Fibroblast of skin of right quadriceps (primary cell): ENCODE measurements at regions not wholly inside any gene's neighbourhood (a gene's known extent, or its start where the extent isn't known, plus 50 kb on each side); places are given as distances from the start of the nearest gene placed in this dataset.

Source experiments
- DNase-seq: peaks from one replicate; pipeline ENCODE4 v3.0.0-alpha.2; 2013

DNA sequence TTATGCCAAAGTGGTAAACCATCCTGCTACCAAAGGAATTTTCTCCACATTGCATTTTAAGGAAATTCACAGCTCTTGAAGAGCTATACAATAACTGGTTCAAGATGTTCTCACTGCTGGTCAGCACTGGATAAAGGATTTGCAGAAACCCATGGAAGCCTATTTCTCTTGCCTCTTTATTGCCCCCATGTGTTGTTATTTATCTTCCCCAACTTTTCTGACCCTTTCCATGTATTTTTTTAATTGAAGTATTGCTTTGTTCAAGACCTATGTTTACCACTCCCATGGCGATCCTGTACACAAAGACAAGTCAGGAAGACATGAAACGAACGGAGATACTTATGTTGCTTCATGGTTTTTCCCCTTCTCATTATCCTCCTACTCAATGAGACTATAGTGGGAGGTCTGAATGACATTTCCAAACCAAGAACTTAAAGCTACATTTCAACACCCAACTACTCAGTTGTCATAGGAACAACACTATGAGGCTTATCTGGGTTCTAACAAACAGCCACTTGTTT is 566.4 kb upstream of the DIPK2B start:
- peak; percentile 59 for DNase-seq

DNA sequence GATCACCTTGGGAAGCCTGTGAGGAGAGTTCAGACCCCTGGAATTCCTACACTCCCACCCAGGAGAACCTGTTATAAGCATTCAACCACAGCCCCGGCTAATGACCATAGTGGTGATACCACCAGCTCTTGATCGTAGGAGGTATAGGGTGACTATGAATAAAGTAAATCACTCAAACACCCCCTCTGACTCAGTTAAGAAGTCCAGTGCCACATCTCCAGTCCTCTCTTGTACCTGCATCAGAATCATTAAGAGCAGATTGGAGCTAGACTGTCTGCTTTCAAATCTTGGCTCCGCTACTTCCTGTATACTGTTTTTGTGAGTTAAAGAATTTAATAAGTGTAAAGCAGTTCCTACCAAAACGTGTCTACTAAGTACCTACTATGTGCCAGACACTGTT is 565.1 kb upstream of the DIPK2B start:
- DNase-seq, result no peak

DNA sequence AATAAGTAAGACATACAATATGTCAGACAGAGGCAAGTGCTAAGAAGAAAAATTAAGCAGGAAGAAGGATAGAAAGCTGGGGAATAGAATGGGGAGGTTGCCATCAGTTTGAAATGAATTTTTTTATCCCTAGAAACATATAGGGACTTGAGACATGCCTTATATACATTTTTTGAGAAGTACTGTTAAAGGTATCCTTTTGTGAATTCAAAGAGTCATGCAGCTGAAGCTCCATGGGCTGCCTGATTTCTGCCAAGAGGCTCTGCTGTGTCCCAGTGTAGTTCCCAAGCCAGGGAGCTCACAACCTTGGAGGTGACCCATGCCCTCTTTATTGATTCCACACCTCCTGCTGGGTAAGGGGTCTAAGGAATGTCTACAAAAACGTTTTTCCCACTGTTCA is 564.6 kb upstream of the DIPK2B start:
- no peak for DNase-seq

DNA sequence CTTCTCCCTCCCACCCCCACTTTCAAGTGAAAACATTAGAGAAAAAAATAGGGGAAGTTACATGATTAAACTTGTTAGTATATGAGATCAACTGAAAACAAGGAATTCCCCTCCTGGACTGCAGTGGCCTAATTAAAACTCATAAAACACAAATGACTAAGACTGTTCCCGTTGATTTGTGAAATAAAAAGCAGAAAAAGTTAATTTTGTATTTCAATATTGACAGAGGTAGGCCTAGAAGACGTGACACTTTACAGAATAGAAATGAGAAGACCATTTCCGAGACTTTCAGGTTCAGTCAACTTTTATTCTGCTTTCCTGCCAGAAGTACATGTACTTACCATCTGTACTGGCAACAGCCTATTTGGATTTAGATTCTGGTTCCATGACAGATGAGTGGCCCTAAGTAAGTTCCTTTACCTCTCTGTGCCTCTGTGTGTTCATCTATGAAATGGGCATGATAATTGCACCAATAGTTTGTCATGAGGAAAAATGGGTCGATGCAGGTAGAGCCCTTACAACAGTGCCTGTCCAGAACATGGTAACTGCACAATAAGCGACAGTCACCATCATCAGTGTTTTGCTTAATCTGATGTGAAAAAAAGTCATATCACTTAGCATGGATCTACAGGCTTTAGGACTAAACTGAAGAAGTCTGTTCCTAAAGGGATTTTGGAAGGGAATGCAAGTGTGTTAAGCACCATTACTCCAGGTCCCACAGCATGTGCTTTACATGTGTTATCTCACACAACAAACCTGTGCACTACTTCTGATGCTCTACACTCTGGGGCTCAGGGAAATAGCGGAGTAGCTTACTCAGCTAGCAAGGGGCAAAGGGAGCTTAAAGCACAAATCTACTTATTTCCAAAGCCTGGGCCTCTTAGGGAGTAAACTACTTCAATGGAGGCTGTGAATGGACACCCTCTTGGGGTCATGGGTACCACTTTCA is 562.3 kb upstream of the DIPK2B start:
- DNase-seq, result no peak

DNA sequence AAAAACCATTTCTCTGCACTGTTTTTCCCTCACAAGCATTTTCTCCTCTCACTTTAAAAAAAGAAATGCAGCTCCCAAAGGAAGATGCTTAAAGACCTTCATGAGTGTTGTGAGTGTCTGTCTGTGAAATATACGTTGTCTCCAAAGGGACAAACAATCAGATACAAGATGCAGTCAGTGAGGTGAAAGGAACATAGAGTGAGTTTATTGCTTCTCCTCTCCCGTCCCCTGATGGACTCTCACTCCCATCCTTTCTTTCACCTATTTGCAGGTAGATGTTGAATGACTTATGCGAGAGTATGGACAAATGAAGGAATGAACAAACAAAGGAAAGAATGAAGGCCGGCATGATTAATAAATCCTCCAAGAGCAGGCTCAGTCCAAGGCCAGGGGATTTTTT is 561.2 kb upstream of the DIPK2B start:
- no peak for DNase-seq

DNA sequence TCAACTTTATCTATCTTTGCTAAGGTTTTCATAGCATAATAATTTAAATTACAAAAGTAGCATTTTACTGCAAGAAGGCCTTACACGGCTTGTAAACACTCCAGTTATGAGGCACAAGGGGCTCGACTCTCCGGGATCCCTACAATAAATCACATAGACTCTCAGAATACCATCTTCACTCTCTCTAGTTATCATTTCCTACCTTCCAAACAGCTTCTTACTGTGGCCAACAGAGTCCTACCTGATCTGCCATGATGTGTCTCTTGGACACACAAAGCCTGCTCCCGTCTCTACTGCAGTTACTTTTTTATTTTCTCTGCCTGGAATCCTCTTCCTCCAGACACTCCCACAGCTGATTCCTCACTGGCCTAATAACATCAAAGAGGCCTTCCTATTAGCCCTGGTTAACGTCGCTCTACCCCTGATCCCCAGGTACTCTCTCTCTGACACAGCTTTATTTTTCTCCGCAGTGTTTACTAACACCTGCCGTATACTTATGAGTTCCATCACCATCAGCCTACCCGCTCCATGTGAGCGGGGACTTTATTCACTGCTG is 559.6 kb upstream of the DIPK2B start:
- DNase-seq, result no peak

DNA sequence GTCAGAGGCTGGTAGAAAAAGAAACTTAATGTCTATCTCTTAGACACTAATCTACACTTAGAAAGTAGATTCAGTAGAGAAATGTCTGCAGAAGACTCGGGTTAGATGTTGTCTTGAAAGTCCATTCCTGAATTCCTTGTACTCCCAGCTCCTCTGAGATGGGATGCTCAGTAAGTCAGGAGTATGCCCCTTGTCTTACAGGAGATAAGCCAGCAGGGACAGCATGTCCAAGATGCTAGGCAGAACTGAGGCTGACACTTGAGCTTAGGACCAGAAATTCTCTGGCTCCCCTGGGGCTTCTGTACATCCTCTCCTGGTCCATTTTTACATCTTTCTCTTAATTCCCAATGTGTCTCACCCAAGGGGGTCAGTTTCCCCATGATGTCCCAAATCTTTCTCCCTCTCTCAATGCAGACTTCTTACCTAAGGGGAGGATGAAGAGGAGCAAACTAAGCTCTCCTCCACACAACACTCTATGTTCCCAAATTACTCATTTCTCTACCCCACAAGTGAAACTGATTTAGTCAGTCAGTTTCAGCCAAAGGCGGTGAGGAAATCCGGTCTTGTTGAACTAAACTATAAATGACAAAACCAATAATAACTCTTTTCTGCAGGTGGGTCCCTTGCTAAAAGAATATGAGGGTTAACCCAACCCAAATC is 558.2 kb upstream of the DIPK2B start:
- DNase-seq, result peak; percentile 46

DNA sequence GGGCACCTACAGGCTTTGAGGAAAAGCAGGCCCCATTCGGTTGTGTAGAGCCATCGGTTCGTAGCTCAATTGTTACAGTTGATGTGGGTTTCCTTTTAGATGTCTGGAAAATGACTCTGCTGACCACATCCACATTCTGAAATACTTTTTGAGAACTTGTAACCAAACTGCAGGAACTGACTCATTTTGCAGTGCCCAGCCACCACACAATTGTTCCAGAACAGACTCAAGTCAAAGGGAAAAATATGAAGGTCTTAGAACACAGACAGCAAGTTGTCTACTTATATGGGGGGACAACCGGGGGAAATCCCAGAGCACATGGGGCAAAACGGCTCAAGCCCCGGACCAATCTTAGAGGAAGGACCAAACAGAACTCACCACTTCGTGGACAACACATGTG is 557.6 kb upstream of the DIPK2B start:
- DNase-seq, result peak; percentile 91

DNA sequence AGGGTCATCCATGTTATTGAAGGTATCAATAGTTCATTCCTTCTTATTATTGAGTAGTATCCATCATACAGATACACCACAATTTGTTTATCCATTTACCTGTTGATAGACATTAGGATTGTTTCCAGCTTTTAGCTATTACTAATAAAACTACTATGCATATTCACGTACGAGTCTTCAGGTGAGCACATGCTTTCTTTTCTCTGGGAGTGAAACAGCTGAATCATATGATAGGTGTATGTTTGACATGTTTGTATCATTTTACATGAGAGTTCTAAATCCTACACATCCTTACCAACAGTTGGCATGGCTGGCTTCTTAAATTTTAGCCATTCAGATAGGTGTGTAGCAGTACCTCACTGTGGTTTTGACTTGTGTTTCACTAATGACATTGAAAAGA is 556.6 kb upstream of the DIPK2B start:
- no peak for DNase-seq

DNA sequence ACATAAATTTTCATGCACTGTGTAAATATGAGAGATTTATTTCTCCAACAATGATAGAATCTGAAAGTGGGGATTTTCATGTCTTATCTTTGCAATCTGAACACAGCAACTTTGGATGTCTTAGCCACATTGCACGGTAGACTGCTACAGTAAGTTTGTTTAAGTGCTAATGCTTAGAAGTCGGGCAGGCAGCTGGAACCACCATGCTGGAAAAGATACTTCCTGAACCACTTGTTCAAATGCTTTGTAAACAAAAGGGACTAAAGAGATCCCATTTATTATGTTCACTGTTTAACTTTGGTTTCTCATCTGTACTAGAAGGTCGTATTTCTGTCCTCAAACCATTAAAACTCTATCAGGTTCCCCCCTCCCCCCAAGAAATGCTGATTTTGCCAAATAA is 555.9 kb upstream of the DIPK2B start:
- DNase-seq, result no peak

DNA sequence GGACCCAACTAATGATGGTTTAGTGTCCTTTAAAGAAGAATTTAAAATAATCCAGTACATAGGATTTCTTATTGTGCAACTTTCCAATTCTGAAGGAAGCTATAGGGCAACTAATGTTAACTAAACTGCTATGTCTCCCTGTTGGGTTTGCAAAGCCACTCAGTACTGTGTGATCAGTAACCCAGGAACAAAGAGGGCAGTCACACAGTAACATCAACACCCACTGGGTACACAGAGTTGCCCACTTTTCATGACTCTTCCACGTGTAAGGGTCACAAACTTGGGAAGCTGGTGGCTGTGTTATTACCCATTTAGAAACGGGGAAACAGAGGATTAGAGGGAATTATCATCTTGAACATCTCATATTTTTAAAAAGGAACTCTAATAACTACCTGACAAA is 555.0 kb upstream of the DIPK2B start:
- DNase-seq, result no peak

DNA sequence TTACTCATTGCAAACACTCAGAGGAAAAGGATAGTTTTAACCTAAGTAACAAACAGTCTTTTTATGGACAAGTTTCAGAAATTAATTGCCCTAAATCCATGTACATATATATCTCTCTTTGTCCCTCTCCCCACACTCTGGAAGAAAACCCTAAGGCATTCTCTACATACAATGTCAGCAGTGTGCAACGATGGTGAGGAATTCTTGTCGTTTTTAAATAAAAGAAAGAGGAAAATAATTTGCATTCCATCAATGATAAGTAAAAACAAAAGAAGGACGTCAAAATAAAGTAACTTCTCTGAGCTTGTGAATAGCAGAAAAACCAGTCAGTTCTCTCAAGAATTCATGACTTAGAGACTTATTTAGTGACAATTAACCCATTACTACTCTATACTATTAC is 550.5 kb upstream of the DIPK2B start:
- DNase-seq, result peak; percentile 1

DNA sequence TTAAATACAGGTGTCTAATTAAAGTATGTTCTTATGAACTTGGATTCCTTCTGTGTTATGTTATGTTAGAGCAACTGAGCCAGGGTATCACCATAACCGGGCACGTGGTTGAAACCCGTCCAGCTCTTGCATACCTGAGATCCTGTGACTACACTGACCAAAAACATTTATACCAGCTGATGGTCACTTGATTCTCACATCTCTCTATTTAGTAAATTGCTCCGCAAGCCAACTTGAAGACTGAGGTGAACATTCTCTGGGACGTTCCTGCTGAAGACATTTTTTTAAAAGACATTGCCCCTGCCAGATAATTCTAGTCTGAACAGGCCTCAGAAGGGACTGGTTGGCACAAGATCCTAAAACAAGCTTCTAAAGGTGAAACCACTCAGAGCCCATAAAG is 550.0 kb upstream of the DIPK2B start:
- DNase-seq, result peak; percentile 3

DNA sequence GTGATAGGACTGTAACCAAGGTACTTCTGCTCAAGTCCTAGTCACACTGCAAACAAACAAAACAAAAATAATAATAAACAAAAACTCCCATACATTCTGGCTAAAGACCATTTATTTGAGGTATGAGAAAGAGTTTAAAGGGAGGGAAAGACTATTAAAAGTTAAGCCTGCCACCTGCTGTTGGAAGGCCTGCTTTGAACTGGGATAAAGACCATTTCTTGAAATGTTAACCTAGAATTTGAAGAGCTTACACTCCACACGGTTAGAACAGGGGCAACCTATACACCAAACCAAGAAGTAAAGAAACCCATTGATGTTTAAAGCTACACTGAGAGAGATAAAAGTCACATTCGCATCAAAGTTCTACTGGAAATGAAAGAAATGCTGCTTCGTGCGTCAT is 548.7 kb upstream of the DIPK2B start:
- DNase-seq, result peak; percentile 18

DNA sequence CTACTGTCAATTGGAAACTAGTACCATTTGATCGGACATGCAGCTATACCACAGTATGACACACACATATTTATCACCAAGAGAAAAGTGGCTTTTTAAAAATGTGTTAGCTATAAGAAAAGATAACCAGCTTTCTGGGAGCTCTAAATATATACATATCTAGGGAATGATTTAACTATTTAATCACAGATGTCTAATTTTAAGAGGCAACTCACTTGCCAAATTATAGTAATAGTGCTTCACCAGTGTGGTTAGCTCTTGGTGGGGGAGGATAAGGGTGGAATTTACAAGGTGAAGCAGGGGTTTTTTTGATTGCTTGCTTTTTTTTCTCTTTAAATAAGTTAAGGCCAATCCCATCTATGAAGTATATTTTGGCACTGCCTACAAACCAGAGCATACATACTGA is 547.7 kb upstream of the DIPK2B start:
- DNase-seq, result peak; percentile 34

DNA sequence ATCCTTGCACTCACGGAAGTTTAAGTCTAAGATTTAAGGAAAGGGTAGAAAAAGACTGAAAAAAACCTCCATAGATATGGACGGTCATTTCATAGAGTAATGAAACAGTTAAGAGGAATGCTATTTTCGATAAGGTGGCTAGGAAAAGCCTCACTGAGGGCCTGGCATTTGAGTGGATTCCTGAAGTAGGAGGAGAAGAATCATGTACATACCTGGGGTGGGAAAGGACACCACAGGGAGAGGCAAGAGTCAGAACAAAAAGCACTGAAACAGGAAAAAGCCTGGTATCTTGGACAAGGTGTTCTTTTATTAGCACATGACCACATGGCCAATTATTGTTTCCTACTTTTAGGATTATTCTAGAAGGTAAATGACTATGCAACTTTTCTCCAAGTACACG is 547.2 kb upstream of the DIPK2B start:
- DNase-seq, result peak; percentile 0

DNA sequence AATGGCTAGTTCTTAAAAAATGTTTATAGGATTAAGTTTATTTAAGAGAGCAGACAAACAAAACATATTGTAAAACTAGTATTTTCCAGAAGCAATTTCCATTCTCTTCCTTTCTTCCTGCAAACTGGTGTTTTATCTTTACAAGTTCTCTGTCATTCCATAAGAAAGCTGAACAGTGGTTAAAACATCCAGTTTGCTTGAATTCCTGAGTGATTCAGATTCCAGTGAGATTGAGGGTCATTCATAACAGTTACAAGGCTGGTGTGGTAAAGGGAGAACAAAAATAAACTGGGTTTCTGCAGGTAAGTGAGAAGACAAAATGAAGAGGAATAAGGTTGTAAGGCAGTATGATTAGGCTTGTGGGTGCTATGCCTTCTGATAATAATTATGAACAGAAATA is 544.8 kb upstream of the DIPK2B start:
- peak; percentile 14 for DNase-seq

DNA sequence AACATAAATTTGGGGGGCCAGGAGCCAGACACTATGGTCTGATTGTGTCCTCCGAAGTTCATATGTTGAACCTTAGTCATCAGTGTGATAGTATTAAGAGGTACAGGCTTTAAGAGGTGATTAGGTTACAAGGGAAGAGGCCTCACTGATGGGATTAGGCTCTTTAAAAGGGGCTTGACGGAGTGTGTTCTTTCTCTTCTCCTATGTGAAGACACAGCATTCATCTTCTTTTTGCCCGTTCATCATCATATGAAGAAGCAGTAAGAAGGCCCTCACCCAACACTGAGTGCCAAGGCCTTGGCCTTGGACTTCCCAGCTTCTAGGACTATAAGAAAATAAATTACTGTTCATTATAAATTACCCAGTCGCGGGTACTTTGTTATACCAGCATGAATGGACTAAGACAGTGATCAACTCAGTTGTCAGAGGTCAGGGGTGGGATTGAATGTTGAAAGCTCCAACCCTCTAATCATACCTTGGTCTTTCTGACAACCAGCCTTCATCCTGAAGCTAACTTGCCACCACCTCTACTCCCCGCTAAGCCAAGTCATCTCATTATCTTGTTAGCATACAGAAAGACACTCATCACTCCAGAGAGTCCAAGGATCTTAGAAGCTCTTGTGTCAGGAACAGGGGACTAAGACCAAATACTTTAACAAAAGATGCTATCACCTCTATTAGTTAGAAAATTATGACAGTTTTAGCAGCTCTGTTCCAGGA is 543.4 kb upstream of the DIPK2B start:
- peak; percentile 10 for DNase-seq

DNA sequence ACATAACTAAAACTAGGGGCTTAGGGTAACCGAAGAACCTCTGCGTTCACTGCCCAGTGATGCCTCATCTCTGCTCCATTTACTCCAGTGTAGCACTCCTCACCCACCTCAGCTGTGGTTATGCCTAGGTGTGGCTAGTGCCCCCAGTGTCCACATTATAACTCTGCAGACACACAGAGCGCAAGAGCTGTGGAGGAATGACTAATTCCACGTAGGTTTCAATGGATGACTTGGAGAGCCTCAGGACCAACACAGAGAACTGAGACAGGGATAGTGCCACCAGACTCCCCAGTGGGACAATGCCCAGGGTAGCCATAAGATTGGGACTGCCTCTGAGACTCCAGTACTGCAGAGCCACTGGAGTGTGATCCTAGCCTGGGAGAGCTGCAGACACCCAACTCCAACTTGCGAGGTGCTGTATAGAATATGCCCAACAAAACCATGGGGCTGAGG is 542.4 kb upstream of the DIPK2B start:
- peak; percentile 78 for DNase-seq

DNA sequence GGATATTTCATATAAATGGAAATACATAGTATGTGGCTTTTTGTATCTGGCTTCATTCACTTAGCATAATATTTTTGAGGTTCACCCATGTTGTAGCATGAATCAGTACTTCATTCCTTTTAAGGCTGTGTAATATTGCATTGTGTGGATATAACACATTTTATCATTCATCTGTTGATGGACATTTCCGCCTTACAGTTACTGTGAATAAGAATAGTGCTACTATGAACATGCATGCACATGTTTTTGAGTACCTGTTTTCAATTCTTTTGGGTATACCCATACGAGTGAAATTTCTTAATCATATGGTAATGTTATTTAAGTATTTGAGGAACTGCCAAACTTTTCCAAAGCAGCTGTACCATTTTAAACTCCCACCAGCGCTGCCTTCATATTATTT is 539.6 kb upstream of the DIPK2B start:
- no peak for DNase-seq

DNA sequence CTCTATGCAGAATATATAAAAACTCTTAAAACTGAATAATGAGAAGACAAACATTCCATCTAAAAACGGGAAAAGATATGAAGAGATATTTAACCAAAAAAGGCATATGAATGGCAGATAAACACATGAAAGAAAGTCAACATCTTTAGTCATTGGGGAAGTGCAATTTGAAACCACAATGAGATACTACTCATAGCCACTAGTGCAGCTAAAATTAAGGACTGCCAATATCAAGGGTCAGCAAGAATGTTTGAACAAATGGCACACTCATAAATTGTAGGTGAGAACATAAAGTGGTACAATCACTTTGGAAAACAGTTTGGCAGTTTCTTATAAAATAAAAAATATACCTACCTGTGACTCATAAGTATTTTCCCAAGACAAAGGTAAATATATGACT is 534.9 kb upstream of the DIPK2B start:
- no peak for DNase-seq

DNA sequence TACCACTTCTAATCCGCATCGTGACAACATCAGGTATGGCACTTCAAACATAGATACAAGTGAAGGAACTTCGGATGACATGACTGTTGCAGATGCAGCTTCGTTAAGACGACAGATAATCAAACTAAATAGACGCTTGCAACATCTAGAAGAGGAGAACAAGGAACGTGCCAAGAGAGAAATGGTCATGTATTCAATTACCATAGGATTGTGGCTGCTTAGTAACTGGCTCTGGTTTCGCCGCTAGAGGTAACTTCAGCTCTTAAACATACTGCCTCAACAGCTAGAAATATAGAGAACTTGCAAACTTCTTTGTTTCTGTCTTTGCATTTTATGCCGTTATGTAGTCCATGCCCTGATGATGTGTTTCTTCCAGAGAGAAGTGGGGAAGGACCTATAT is 530.8 kb upstream of the DIPK2B start:
- no peak for DNase-seq

DNA sequence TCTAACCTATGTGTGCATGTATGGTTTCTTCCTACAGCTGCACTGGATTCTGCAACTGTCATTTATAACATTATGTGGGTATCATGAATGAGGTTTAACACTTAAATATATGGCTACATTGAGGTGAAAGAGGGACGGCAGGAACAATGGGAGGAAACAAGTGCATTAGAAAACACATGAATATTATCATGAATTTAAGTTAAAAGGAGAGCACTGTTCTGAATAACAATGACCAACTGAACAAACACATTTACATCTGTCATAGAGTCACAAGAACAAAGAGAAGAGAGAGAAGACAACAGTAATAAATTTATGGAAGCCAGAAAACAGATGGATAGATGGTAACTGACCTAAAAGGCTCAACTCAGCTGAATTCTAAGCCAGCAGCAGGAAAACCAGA is 527.1 kb upstream of the DIPK2B start:
- DNase-seq, result no peak
